WI38 (cell line): ENCODE measurements at regions not wholly inside any gene's neighbourhood (a gene's known extent, or its start where the extent isn't known, plus 50 kb on each side); places are given as distances from the start of the nearest gene placed in this dataset.

Source experiments
- H3K4me3 ChIP-seq: 2 replicates; pipeline ENCODE4 v1.5.1; 2011; ENCODE audit warnings: low read depth, mild to moderate bottlenecking, control low read depth, low read length
- TF ChIP-seq, protein P1 (sequence below): IDR thresholded peaks from 2 replicates; pipeline ENCODE4 v1.5.1; 2012; ENCODE audit warnings: low read depth, mild to moderate bottlenecking, control low read depth, low read length

DNA sequence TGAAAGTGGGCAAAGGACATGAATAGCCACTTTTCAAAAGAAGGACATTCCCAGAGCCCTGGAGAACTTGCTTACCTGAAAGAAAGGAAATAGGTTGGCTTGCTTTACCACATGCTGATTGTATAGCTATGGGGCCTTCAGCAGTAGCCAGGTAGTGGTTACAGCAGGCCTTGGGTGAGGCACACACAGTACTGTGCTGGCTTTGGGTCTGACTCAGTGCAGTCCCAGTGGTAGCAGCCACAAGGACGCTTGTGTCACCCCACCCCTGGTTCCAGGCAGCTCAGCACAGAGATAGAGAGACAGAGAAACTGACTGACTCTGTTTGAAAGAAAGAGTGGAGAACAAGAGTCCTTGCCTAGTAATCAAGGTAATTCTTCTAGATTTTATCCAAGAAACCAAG, 201.0 kb upstream of the EYS start:
- H3K4me3 ChIP-seq = no peak overlapping the region
- TF ChIP-seq, protein P1, sequence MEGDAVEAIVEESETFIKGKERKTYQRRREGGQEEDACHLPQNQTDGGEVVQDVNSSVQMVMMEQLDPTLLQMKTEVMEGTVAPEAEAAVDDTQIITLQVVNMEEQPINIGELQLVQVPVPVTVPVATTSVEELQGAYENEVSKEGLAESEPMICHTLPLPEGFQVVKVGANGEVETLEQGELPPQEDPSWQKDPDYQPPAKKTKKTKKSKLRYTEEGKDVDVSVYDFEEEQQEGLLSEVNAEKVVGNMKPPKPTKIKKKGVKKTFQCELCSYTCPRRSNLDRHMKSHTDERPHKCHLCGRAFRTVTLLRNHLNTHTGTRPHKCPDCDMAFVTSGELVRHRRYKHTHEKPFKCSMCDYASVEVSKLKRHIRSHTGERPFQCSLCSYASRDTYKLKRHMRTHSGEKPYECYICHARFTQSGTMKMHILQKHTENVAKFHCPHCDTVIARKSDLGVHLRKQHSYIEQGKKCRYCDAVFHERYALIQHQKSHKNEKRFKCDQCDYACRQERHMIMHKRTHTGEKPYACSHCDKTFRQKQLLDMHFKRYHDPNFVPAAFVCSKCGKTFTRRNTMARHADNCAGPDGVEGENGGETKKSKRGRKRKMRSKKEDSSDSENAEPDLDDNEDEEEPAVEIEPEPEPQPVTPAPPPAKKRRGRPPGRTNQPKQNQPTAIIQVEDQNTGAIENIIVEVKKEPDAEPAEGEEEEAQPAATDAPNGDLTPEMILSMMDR = no peak

DNA sequence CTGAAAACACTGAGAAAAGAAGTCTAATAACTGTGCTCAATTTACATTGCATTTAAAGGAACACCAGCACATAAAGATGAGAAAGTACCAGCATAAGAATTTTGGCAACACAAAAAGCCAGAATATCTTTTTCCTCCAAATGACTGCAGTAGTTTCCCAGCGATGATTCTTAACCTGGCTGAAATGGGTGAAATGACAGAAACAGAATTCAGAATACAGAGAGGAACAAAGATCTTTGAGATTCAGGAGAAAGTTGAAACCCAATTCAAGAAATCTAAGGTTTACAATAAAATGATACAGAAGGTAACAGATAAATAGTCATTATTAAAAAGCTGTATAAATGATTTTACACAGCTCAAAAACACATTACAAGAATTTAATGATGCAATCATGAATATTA, 197.0 kb upstream of the EYS start:
- TF ChIP-seq, protein P1 = no peak
- no peak overlapping the region for H3K4me3 ChIP-seq

DNA sequence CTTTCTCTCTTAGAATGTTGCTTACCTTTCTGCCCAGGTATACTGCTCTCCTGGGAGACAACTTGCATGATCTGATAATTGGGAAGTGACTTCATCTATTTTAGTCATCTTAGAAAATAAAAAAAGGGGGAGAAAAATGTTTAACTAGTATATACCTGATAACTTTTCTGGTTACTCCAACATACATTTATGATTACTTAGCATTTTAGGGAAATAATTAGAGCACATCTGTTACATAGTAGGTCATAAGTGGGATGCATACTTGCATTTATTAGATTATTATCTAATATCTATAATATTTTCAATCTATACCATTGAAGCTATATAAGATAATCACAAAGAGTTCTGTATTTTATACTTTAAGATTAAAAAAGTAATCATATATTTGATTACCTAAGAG, 193.9 kb upstream of the EYS start:
- TF ChIP-seq, protein P1 = no peak
- H3K4me3 ChIP-seq = no peak overlapping the region

DNA sequence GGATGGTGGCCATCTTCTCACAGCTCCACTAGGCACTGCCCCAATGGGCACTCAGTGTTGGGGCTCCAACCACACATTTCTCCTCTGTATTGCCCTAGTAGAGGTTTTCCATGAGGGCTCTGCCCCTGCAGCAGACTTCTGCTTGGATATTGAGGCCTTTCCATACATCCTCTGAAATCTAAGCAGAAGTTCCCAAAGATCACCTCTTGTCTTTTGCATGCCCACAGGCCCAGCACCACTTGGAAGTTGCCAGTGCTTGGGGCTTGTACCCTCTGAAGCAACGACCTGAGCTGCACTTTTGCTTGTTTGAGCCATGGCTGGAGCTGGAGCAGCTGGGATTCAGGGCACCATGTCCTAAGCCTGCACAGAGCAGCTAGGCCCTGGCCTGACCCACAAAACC, 189.1 kb upstream of the EYS start:
- no peak overlapping the region for H3K4me3 ChIP-seq
- TF ChIP-seq, protein P1 = no peak

DNA sequence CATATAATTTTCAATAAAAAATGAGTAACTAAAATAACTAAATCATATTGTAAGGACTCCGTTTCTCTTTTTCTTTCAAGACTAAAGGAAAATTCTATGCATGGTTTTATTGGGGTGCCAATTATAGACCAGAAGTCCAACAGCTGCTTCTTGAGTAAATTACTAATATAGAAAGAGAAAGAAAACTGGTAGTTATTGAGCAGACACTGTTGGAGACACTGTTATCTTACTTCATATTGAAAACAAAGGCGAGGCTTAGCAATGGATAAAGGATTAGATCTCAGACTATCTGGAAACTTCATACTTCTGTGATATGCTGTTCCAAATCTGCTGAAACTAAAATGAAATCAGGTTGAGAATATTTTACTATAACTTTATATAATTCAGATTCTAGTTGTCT, 169.6 kb upstream of the EYS start:
- TF ChIP-seq, protein P1 = no peak

DNA sequence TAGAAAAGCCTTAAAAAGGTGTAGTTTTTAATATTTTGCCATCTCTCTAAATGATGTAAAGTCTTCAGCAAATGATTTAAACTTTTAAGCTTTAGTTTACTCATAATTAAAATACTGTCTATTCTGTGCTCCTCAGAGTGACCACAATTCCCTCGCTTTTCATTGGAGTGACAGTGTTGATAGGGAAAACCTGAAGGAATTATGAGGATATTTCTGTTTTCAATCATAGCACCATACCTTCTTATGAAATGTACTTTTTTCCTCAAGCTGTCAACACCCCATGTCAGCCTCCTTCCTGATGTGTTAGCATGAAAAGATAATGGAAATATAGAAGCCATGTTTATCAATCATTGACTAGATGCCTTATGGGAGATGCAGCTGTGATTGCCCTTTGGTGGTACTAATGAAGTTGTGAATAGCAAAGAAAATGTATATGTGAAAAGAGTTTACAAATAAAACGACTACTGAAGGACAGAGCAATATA, 145.4 kb upstream of the EYS start:
- TF ChIP-seq, protein P1 = no peak
- H3K4me3 ChIP-seq = no peak overlapping the region

More for the DNA sequence above, 169.6 kb upstream of the EYS start:
- no peak overlapping the region for H3K4me3 ChIP-seq

DNA sequence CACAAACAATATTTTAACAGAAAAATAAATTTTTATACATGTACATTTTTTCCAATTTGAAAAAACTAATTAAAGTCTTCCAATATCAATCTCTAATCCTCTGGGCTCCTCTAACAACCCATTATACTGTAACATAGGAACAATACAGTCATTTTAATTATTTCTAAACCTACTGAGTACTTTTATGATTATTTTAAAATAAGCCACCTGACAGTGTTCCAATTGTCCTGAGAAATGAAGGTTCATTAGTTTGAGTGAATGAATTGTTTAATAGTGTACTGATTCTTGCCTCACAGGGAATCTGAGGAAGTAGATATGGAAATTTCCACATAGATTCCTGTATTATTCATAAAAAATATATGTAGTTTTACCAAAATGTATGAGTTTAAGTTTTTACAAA, 123.1 kb upstream of the EYS start:
- TF ChIP-seq, protein P1 = no peak

More for the DNA sequence above, 123.1 kb upstream of the EYS start:
- H3K4me3 ChIP-seq = no peak overlapping the region
